GM21576 (cell line): ENCODE measurements at regions not wholly inside any gene's neighbourhood (a gene's known extent, or its start where the extent isn't known, plus 50 kb on each side); places are given as distances from the start of the nearest gene placed in this dataset.
"Not testable (repeated sequence)": the region's sequence is repeated elsewhere in the genome, so short reads cannot be mapped to it uniquely, and the experiment has no call there.

Experiments used
- ATAC-seq: cut with Tn5 transposase; IDR thresholded peaks from one replicate; pipeline ENCODE4 v1.9.1; 2021; ENCODE audit warnings: mild to moderate bottlenecking, moderate library complexity; ENCODE audit not compliant: unreplicated experiment

DNA sequence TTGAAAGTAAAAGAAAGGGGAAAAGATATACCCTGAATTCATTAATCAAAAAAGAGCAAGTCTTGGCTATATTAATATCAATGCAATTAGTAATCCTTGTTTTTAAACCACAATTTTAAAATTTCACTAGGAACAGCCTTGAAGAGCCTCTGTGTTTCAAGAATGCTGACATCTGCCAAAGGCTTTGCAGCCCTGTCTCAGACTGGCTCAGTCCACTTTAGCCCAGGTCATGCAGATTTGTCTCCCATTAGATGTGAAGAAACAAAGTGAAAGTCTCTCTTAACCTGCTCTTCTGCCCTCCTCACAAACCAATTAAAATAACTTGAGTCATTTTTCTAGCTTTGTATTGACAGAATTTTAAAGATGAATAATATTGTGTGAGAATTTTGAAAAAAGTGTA lies 102.7 kb upstream of the CARMIL1 start:
- no peak for ATAC-seq

- ATAC-seq: no peak
Measured at GRCh38 chr6:25177500-25178028, 101.6 kb upstream of the CARMIL1 start.

GRCh38 chr6:25178336-25179035 lies 100.7 kb upstream of the CARMIL1 start:
- ATAC-seq: no peak

- no peak for ATAC-seq
Measured at GRCh38 chr6:25179051-25179778, 100.0 kb upstream of the CARMIL1 start.

DNA sequence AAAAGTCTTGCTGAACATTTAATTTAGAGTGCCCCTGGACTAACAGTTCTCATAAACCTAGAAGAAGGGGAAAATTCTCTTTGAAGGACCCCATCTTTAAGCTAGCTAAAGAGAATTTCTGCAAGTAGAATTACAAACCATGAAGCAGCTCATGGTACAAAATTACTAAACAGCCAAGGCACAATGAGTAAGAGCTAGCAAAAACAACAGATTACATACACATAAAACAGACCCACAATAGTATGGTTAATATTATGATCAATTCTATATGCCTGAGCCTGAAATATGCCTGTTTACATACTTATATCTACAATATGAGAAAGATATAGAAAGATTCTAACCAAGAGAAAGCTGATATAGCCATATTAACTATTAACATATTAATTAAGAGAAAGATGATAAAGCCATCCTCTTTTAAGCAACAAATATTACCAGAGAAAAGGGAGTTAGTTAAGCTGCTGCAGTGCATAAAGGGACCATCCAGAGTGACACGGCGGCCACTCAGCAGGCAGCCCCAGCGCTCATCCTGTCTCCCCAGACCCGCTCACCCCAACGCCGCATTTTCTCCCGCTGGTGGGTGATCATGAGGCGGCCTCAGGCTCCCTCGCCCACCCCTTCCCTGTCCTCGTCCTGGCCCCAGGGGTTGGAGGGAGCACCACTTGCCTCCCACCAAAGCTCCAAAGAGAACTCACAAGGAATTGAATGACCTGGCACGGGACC lies 98.4 kb upstream of the CARMIL1 start:
- no peak for ATAC-seq

DNA sequence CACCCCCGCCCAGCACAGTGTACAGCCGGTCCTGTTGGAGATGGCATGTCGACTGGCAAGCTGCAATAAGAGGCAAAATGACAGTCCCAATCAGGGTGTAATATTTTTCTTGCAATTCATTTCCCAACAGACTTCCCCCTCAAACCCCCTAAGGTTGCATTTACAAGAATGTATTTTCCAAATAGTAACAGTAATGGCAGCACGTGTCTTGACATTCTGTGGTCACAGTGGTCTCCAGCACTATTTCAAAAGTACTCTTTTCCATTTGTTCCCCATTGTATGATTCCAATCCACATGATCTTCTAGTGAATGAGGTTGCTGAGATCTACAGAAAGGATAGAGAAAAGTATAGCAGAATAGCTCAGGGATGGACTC lies 97.8 kb upstream of the CARMIL1 start:
- no peak for ATAC-seq

GRCh38 chr6:25181923-25182322 lies 97.3 kb upstream of the CARMIL1 start:
- no peak for ATAC-seq

- ATAC-seq: no peak
Measured at GRCh38 chr6:25186919-25187318, 92.3 kb upstream of the CARMIL1 start.

DNA sequence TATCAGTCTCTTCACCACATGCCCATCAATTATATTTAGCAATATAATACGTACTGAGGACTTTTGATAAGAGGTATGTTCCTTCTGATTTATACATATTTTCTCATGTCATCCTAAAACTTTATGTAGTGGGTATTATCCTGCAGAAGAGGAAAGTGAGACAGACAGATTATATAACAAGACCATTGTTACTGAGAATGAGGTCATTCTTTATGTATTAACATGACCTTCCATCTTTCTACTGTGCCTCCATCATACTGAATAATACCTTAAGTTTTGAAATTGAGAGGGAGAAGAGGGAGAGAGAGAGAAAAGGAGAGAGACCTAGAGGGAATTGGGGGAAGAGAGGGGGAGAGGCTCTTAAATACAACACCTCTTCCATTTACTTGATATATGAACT lies 90.9 kb upstream of the CARMIL1 start:
- no peak for ATAC-seq

DNA sequence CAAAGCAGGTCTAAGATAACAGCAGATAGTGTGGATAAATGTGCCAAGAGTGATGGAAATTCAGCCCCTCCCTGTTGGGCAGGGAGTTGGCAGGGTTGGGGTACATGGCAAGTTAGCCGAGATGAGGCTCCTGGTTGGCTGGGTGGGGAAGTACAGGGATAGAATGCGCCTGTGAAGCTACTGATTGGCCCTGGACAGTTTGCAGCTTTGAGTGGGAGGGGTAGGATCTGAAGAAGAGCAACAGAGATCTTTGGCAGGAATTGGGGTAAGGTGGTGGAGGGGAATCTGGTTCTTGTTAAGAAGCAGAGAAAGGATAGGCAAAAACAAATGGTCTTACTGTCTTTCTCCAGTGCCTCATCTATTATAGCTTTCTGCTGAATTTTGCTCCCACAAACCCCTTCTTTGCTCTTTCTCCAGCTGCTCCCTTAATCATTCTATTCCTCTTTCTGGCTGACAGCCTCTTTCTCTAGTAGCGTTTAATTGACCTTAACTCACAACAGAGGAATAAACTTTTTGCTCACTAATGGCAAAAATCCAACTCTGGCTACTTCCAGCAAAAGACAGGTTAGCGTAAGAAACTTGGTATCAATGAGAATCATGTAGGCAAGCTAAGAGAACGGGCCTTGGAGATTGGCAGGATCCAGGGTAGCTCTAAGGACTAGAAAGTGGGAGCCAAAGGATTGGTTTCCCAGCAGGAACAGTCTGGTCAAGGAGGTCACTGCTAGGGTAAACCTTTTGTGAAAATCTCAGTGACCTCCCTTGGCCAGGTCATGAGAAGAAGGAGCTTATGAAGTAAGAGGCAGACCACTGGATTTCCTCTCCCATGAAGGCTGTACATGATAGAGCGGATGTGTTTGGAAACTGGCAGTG lies 86.3 kb upstream of the CARMIL1 start:
- ATAC-seq: no peak

DNA sequence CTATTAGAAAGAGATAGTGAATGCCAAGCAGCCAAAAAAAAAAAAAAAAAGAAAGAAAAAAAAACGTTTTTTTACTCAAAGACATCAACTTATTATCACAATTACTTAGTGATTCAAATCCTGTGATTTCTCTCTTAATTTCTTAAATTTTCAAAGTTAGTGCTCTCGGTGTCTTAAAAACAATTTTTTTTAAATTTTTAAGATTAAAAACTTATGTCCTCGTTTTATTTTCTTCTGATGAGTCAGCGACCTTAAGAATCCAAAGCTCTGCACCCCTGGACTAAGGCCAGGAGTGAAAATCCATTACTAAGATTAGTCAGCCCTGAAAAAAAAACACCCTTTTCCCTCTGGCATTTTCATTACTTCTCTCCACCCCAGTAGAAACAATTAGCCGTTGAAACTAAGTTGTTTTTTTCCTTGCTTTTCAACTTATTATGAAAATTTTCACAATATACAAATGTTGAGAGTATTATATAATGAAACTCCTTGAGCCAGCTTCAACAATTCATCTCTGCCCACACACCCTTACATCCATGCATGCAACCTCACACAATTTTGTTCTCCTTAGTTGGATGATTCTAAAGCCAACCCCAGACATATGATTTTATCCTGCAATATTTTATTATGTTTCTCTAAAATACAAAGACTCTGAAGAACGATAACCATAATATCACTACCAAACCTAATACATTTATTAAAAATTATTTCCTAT lies 85.6 kb upstream of the CARMIL1 start:
- ATAC-seq: no peak

- ATAC-seq: no peak
Measured at GRCh38 chr6:25194172-25194678, 84.9 kb upstream of the CARMIL1 start.

GRCh38 chr6:25196464-25196863 lies 82.7 kb upstream of the CARMIL1 start:
- no peak for ATAC-seq

DNA sequence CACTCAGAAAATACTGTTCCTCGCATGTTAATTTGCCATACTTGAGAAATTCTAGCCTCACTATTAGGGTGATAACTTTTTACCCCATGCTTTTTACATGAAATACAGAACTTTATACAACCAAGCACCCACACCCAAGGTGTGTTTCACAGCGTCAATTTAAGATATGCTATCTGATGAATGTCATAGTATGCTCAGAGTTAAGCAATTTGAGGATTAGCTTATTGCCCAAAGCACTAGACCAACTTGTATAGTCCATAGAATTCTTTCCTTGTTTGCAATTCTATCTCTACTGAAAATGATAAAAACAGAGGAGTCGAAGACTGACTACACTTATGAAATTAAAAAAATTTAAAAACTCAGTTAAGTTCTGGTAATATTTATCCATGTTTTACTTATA lies 82.1 kb upstream of the CARMIL1 start:
- ATAC-seq: no peak

GRCh38 chr6:25199544-25199943 lies 79.6 kb upstream of the CARMIL1 start:
- no peak for ATAC-seq

- no peak for ATAC-seq
Measured at GRCh38 chr6:25202504-25202903, 76.7 kb upstream of the CARMIL1 start.

DNA sequence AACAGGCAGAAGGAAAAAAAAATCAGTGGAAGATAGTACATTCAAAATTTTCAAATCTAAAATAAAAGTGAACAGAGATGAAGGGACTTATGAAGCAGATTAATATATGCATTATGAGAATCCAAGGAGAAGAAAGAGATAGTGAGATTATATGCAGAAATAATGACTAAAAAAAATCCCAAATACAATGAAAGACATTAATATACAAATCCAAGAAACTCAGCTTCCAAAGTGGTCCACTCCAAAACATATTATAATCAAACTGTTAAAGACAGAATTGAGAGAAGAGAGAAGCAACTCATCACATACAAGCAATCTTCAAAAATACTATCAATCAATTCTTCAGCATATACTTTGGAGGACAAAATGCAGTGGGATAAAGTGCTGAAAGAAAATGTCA lies 73.5 kb upstream of the CARMIL1 start:
- no peak for ATAC-seq

- not testable (repeated sequence) for ATAC-seq
Measured at GRCh38 chr6:25207453-25208155, 71.6 kb upstream of the CARMIL1 start.

- no peak for ATAC-seq
Measured at GRCh38 chr6:25215881-25216280, 63.3 kb upstream of the CARMIL1 start.
